ENCODE measurements at regions not wholly inside any gene's neighbourhood (a gene's known extent, or its start where the extent isn't known, plus 50 kb on each side); places are given as distances from the start of the nearest gene placed in this dataset.

- no peak for DNase-seq (ENCODE audit: low read depth)
Measured at GRCh38 chr22:48327721-48328120, 1500.0 kb downstream of the BRD1 start.

- DNase-seq (ENCODE audit: low read depth): no peak
Measured at GRCh38 chr22:48323746-48324145, 1503.9 kb downstream of the BRD1 start.

- DNase-seq (ENCODE audit: low read depth): no peak
Measured at GRCh38 chr22:48322907-48323306, 1504.8 kb downstream of the BRD1 start.

DNA sequence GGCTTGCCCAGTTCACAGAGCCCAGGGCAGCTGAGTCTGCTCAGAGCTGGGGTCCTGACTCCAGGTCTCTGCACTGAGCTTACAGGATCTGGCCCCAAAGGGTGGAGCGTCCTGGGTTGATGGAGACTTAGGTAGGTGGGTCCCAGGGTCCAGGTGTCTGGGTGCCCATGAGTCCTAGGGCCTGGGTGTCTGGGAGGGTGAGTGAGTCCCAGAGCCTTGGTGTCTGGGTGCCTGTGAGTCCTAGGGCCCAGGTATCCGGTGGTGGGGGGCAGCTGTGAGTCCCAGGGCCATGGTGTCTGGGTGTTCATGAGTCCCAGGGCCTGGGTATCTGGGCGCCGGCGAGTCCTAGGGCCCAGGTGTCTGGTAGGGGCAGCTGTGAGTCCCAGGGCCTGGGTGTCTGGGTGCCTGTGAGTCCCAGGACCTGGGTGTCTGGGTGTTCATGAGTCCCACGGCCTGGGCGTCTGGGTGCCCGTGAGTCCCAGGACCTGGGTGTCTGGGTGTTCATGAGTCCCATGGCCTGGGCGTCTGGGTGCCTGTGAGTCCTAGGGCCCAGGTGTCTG, 1505.6 kb downstream of the BRD1 start:
- no peak for DNase-seq (ENCODE audit: low read depth)

- DNase-seq (ENCODE audit: low read depth): no peak
Measured at GRCh38 chr22:48320683-48321451, 1506.8 kb downstream of the BRD1 start.

- no peak for DNase-seq (ENCODE audit: low read depth)
Measured at GRCh38 chr22:48320048-48320682, 1507.5 kb downstream of the BRD1 start.

- DNase-seq (ENCODE audit: low read depth): no peak
Measured at GRCh38 chr22:48319321-48320047, 1508.2 kb downstream of the BRD1 start.

DNA sequence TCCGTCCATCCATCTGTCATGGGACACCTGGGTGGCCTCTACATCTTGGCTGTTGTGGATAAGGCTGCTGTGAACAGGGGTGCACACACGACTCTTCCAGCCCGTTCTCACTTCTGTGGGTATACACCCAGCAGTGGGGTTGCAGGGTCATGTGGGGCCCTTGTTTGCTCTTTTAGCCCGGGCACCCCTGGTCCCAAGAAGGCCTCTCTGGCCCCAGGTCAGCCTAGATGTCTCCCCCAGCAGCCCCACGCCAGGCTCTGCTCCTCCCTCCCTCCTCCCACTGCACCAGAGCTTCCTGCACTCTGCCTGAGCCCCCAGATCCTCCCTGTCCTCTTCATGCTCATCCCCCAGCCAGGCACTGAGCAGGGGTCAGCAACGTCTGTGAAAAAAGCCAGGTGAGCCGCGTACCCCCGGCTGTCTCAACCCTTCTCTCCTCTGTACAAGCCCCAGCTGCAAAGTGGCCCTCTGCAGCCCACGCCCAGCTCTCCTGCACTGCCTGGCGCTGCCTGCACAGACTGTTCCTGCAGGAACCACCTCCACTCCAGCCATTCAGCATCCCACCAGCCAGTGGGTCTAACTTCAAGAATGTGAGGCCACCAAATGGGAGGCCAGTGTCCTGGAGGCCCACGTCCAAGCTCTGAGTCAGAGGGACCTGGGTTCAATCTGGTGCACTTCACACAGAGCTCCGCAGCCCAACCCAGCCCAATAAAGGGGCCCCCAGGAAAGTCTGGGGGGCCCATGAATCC, 1508.9 kb downstream of the BRD1 start:
- DNase-seq (ENCODE audit: low read depth): no peak

GRCh38 chr22:48318173-48318572, 1509.5 kb downstream of the BRD1 start:
- no peak for DNase-seq (ENCODE audit: low read depth)

- no peak for DNase-seq (ENCODE audit: low read depth)
Measured at GRCh38 chr22:48316257-48317250, 1511.1 kb downstream of the BRD1 start.

DNA sequence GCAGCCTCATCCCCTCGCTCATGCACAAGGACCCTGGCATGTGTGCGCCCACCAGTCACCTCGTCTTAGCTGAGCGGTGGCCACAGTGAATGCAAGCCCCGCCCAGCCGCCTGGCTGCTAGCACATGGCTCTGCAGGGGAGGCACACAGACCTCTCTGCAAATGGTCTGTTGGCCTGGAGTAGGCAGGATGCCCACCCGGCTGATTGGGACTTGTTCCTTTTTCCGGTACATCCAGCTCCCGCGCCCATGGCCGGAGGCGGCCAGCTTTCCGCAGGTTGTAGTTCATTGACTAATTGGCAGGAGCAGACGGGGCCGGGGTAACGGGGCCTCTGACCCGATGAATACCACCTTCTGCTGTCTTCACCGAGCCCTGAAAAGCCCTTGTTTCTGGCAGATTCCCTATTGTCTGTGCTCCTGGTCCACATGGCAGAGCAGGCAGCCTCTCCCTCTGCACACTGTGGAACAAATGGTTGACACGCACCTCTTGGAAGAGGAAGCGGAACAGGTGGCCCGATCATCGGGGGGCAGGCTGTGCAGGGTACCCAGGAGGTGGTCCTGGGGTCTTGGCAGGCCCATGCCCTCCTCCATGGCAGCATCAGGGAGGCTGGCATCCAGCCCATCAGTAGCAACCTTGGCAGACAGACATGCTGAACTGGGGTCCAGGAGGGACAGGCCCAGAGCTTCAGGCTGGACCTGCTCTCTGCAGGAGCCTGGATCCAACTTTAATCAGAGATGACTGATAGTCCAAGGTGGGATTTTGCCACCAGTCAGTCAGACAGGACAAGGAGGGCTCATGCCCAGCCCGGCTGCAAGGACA, 1512.0 kb downstream of the BRD1 start:
- DNase-seq (ENCODE audit: low read depth): no peak

DNA sequence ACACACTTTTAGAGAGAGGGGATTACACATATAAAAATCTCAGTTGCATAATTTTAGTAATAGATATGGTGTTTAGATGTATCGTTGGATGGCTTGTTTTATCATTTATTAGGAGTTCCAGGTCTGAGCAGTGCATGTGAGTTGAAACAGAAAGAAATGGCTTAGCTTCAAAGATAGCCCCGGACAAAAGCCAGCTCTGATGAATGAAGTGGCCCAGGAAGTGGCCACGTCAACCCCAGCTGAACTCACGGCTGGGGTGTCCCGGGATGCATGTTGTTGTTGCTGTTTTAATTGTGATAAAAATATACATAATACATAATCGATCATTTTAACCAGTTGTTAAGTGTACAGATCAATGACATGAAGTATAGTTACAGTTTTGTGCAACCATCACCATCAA, 1513.6 kb downstream of the BRD1 start:
- DNase-seq (ENCODE audit: low read depth): no peak

DNA sequence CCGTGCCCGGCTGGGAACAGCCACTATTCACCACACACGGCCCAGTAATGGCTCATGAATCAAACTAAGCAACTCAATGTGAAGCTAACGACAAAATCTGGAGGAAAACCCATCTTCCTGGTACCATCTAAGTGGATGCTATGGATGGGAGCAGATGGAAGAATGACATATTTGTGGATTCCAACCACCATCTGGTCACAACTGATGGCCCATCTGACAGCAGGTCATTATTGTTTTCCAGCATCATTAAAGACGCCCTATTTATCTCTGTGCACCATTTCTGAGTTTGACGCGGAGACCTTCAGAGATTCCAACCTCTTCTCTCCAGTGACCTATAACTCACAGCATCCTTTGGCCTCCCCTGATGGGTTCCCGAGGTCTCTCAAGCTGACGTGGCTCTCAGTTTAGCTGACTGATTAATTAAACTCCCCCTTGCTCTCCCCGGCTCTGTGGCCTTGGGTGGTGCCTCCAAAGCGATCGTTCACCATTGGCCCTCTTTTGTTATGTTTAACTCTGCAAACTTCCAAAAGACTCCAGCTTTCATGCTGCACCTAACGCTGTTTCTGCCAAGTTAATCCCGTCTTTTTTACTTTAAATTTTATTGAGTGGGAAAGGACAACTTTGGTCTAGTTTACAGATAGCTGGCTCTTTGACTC, 1514.4 kb downstream of the BRD1 start:
- DNase-seq (ENCODE audit: low read depth): no peak

DNA sequence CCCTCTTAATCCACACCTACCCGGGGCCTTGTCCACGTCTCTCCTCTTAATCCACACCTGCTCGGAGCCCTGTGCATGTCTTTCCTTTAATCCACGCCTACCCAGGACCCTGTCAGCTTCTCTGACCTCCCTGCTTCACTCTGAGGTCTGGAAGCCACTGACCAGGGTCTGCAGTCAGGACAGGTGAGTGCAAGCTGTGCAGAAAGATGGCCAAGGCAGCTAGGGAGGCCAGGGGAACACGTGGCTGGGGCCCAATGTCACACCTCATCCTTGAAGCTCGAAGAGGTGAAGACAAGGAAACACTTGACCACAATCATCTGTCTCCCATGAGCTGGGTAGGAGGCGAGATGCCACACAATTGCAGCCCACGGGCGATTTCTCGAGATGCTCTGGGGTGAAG, 1516.9 kb downstream of the BRD1 start:
- DNase-seq (ENCODE audit: low read depth): no peak

DNA sequence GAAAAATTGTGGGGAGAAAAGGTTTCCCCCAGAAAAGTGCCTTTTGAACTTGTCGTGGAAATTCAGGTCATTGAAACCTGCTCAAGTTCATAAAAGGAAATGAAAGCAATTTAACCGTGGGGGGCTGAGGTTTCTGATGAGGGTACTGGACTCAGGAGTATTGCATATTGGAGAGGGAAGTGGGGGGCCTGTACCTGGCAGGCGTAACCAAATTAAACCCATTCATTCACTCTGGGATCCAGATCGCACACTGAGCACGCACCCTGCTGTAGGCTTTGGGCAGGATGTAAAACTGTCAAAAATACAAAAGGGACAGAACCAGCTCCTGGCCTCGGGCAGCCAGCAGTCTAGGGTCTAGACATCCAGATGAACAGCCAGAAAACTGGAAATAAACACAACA, 1517.4 kb downstream of the BRD1 start:
- DNase-seq (ENCODE audit: low read depth): no peak

DNA sequence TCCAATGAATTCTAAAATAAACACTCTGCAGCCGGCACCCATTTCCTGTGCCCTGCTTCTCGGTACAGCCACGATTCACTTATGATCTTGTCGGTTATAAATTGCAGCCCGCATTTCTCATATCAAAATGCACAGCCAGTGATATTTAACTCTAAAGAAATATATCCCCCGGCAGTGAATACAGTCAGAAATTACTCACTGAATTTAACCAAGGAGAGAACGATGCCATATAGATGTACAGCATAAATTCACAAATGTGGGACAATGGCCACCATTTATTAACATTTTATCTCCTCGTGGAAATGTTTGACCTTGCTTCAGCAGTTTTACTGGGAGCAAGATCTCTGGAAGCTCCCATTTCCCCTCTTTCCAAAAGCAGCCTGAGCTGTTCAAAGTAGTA, 1517.8 kb downstream of the BRD1 start:
- no peak for DNase-seq (ENCODE audit: low read depth)

- no peak for DNase-seq (ENCODE audit: low read depth)
Measured at GRCh38 chr22:48309115-48309705, 1518.5 kb downstream of the BRD1 start.

DNA sequence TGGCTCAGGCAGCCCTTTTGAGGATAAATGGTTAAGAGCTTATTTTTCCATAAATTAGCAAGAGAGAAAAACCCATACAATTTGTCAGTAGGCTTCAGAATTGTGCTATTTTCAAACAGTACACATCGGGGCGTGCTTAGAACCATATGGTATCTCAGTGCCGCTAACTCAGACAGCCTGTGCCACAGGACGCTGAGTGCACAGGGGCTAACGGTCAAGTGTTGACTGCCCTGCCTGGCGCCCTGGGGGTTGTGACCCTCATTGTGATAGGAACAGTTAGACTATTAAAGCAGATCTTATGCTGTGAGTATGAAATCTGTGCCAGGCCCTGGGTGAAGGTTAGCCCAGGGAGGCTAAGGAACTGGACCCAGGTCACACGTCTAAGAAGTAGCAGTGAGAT, 1519.7 kb downstream of the BRD1 start:
- no peak for DNase-seq (ENCODE audit: low read depth)

Data from stimulated activated CD8-positive, alpha-beta memory T cell treated with anti-CD3 and anti-CD28 coated beads, Interleukin-12 subunit alpha, Interleukin-12 subunit beta, amount 100 ng/mL, for 4 hours (primary cell).